Upper lobe of right lung (tissue), 1 donor: ENCODE measurements at regions not wholly inside any gene's neighbourhood (a gene's known extent, or its start where the extent isn't known, plus 50 kb on each side); places are given as distances from the start of the nearest gene placed in this dataset.

ENCODE experiments used
- ATAC-seq: fragments of 200-7000 bp; cut with Tn5 transposase; one replicate; pipeline ENCODE4 v1.9.1; 2020; ENCODE audit warnings: mild to moderate bottlenecking, moderate library complexity
- DNase-seq: peaks from one replicate; pipeline ENCODE4 v3.0.0-alpha.2; 2020
- H3K27ac ChIP-seq: fragments of 200-600 bp; one replicate; pipeline ENCODE4 v1.8.0; 2022
- H3K27me3 ChIP-seq: fragments of 200-600 bp; one replicate; pipeline ENCODE4 v1.8.0; 2022; ENCODE audit warnings: mild to moderate bottlenecking
- H3K36me3 ChIP-seq: fragments of 200-600 bp; one replicate; pipeline ENCODE4 v1.8.0; 2022
- H3K4me1 ChIP-seq: fragments of 200-600 bp; one replicate; pipeline ENCODE4 v1.8.0; 2022
- H3K4me3 ChIP-seq: fragments of 200-600 bp; one replicate; pipeline ENCODE4 v1.8.0; 2022; ENCODE audit warnings: mild to moderate bottlenecking
- H3K9me3 ChIP-seq: fragments of 200-600 bp; one replicate; pipeline ENCODE4 v1.8.0; 2022
- intact Hi-C: fragments of 100-400 bp; cut with DNase I; formaldehyde crosslinking; loops from one replicate; pipeline ENCODE4 v1.11.0; 2022
- TF ChIP-seq, protein P1 (sequence below): fragments of 200-600 bp; IDR thresholded peaks from one replicate; pipeline ENCODE4 v1.8.0; 2022; ENCODE audit warnings: antibody characterized with exemption
- donor health status: DM: no; HTN: yes; CAD: no; lungs with severe emphysema.

DNA sequence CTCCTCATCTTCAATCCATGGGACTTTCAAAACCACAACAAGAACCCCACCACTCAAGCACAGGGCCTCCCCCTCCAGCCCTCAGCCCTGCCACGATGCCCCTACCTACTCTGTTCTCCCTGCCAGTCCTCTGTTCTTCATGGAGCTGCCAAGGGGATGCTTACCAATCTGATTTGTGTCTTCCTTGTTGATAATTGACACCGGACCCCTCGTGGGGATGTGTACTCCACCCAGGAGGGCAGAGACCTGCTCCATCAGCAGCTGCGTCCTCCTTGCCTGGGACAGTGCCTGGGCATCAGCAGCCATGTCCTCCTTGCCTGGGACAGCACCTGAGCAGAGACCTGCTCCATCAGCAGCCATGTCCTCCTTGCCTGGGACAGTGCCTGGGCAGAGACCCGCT is 1489.2 kb downstream of the TBC1D22A start:
- Histone ChIP-seq H3K4me1 (peaks cover 5% of the 10 kb centered on the region), H3K27me3 (peaks cover 25% of the 10 kb centered on the region), H3K9me3 (no peaks in the 10 kb centered on the region), H3K4me3 (no peak overlapping the region), H3K27ac (no peak overlapping the region), H3K36me3 (no peaks in the 10 kb centered on the region)
- ATAC-seq = no peak
- DNase-seq = no peak
- TF ChIP-seq, protein P1, sequence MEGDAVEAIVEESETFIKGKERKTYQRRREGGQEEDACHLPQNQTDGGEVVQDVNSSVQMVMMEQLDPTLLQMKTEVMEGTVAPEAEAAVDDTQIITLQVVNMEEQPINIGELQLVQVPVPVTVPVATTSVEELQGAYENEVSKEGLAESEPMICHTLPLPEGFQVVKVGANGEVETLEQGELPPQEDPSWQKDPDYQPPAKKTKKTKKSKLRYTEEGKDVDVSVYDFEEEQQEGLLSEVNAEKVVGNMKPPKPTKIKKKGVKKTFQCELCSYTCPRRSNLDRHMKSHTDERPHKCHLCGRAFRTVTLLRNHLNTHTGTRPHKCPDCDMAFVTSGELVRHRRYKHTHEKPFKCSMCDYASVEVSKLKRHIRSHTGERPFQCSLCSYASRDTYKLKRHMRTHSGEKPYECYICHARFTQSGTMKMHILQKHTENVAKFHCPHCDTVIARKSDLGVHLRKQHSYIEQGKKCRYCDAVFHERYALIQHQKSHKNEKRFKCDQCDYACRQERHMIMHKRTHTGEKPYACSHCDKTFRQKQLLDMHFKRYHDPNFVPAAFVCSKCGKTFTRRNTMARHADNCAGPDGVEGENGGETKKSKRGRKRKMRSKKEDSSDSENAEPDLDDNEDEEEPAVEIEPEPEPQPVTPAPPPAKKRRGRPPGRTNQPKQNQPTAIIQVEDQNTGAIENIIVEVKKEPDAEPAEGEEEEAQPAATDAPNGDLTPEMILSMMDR = no peak
- intact Hi-C loops = no loop called here

DNA sequence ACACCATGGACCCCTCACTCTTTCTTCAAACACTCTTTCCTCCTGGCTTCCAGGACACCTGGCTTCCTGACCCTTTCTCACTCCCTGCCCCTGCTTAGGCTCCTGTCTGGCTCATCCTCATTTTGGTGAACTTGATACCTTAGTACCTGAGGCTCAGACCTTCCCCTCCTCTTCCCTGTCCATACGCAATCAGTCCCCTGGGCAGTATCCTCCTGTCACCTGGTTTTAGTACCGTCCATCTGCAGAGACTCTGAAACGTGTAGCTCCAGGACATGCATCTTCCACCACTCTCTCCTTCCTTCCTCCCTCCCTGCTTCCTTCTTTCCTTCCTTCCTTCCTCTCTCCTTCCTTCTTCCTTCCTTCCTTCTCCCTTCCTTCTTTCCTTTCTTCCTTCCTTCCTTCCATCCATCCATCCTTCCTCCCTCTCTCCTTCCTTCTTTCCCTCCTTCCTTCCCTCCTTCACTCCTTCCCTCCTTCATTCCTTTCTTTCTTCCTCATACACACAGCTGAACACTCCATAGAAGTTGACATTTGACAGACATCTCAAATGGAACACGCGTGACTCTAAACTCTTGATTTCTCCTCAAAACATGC is 1488.6 kb downstream of the TBC1D22A start:
- intact Hi-C loops = no loop called here
- Histone ChIP-seq H3K9me3 (no peaks in the 10 kb centered on the region), H3K4me1 (peaks cover 5% of the 10 kb centered on the region), H3K4me3 (no peak overlapping the region), H3K27me3 (peaks cover 22% of the 10 kb centered on the region), H3K27ac (no peak overlapping the region), H3K36me3 (no peaks in the 10 kb centered on the region)
- TF ChIP-seq, protein P1 = no peak
- no peak for ATAC-seq
- DNase-seq = no peak

DNA sequence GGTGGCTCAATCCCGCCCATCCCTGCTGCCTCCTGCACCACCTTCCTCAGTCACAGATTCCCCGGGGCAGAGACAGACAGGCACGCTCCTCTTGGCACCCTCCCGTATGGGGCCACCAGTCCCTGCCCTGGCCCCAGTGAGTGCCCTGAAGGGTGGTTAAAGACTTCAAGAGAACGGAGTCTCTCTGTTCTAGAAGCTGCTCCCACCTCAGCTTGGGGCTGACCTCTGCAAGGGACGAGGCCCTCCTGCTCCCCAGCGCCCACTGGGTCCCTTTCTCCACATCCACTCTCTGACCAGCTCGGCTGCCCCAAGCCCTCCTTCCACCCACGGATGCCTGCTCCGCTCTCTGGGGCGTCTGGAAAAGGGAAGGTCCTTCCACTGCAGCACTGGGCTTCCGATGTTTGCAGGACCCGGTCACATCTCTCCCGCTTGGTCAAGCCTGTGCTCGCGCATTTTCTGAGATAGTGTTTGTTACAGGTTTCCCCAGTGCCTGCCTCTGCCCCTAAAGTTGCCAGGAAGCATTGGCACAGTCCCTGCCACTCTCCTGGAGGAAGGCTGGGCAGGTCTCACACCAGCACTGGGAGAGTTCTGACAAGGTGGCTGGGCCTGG is 1487.9 kb downstream of the TBC1D22A start:
- ATAC-seq = peak; percentile 5
- Histone ChIP-seq H3K27me3 (peaks cover 19% of the 10 kb centered on the region), H3K4me1 (peaks cover 5% of the 10 kb centered on the region), H3K27ac (no peak overlapping the region), H3K36me3 (no peaks in the 10 kb centered on the region), H3K4me3 (no peak overlapping the region), H3K9me3 (no peaks in the 10 kb centered on the region)
- no peak for DNase-seq
- TF ChIP-seq, protein P1 = no peak
- intact Hi-C loops = no loop called here

DNA sequence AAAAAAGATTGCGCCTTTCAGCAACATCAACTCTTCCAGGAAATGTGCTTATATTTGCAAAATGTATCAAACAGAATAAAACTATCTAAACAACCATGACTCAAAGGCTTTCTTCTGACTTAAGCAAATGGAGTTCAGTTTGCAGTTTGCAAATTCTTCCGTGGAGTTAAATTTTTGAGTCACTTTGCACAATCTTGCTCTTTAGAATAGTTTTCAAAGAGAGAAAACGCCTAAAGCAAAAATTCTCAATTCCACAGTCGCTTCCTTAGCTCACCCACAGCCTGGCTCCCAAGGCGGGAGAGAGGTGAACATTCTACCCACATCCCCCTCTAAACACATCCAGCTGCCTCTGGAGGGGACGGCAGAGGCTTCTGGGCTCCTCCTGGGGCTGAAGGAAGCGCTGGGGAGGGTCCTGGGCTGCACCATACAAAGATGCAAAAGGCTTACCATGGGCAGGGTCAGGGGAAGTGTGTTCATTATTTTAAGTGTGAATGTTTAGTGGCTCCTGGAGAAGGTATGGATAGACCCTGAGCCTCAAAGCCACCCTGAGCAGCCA is 1487.3 kb downstream of the TBC1D22A start:
- H3K36me3 ChIP-seq = no peaks in the 10 kb centered on the region
- TF ChIP-seq, protein P1 = no peak
- H3K4me1 ChIP-seq = peaks cover 2% of the 10 kb centered on the region
- ATAC-seq = no peak
- intact Hi-C loops = no loop called here
- H3K9me3 ChIP-seq = no peaks in the 10 kb centered on the region
- peaks cover 19% of the 10 kb centered on the region for H3K27me3 ChIP-seq
- no peak overlapping the region for H3K4me3 ChIP-seq
- no peak overlapping the region for H3K27ac ChIP-seq
- no peak for DNase-seq

DNA sequence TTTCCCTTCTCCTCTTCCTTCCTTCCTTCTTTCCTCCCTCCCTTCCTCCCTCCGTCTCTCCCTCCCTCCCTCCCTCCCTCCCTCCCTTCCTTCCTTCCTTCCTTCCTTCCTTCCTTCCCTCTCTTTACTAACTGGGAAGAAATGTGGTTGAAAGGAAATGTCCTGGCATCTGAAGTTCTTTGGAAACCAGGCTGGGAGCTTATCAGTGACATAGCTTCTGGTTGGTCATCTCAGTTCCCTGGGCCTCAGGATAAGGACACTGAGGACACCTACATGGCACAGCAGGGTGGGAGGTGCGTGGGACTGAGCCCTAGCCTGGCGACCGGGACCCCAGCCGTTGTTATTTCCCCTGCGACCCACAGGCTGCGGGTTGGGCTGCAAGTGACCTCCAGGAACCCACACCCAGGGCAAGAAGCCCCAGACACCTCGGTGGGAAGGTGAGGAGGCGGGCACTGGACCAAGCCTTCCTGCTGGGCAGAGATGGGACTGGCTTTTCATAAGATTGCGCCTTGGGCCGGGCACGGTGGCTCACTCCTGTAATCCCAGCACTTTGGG is 1486.5 kb downstream of the TBC1D22A start:
- H3K4me3 ChIP-seq = no peak overlapping the region
- DNase-seq = no peak

More for the DNA sequence above, 1486.5 kb downstream of the TBC1D22A start:
- no peaks in the 10 kb centered on the region for H3K36me3 ChIP-seq
- no peak overlapping the region for H3K27ac ChIP-seq
- no peaks in the 10 kb centered on the region for H3K9me3 ChIP-seq
- H3K4me1 ChIP-seq = no peaks in the 10 kb centered on the region
- peaks cover 19% of the 10 kb centered on the region for H3K27me3 ChIP-seq
- ATAC-seq = no peak
- TF ChIP-seq, protein P1 = no peak
- intact Hi-C loops = no loop called here
